GM20431 (cell line): ENCODE measurements at regions not wholly inside any gene's neighbourhood (a gene's known extent, or its start where the extent isn't known, plus 50 kb on each side); places are given as distances from the start of the nearest gene placed in this dataset.
"Not testable (repeated sequence)": the region's sequence is repeated elsewhere in the genome, so short reads cannot be mapped to it uniquely, and the experiment has no call there.

Experiments used
- in situ Hi-C: fragments of 300-500 bp; cut with MseI, MboI; formaldehyde crosslinking; loops from one replicate; pipeline ENCODE4 v1.15.0; 2020; ENCODE audit warnings: low sequenced_read_pairs; ENCODE audit not compliant: unreplicated experiment

- in situ Hi-C loops, result loop anchor here (25.0 kb wide), 1 partner anchor 1106 kb away; no protein-coding TSS in a partner anchor
These were observed 218.7 kb upstream of the MDFIC2 start for GRCh38 chr3:70531063-70531657.

- in situ Hi-C loops, result loop anchor here (25.0 kb wide), 1 partner anchor 1107 kb away; no protein-coding TSS in a partner anchor
These were observed 218.2 kb upstream of the MDFIC2 start for GRCh38 chr3:70530626-70531025.

- in situ Hi-C loops, result loop anchor here (25.0 kb wide), 1 partner anchor 1110 kb away; no protein-coding TSS in a partner anchor
These were observed 214.6 kb upstream of the MDFIC2 start for GRCh38 chr3:70527026-70527425.

- in situ Hi-C loops, result no loop called here
These were observed 207.6 kb upstream of the MDFIC2 start for GRCh38 chr3:70519913-70520659.

GRCh38 chr3:70519026-70519425 lies 206.6 kb upstream of the MDFIC2 start:
- in situ Hi-C loops, result no loop called here

GRCh38 chr3:70518356-70518755 lies 205.9 kb upstream of the MDFIC2 start:
- in situ Hi-C loops, result no loop called here

- in situ Hi-C loops, result no loop called here
These were observed 204.9 kb upstream of the MDFIC2 start for GRCh38 chr3:70517124-70517890.

- in situ Hi-C loops, result no loop called here
These were observed 203.6 kb upstream of the MDFIC2 start for GRCh38 chr3:70516076-70516475.

GRCh38 chr3:70507486-70507885 lies 195.0 kb upstream of the MDFIC2 start:
- in situ Hi-C loops, result no loop called here

GRCh38 chr3:70506775-70507174 lies 194.3 kb upstream of the MDFIC2 start:
- in situ Hi-C loops, result no loop called here

GRCh38 chr3:70501561-70501960 lies 189.1 kb upstream of the MDFIC2 start:
- in situ Hi-C loops, result no loop called here

- in situ Hi-C loops, result no loop called here
These were observed 176.4 kb upstream of the MDFIC2 start for GRCh38 chr3:70488816-70489215.

- in situ Hi-C loops, result no loop called here
These were observed 175.7 kb upstream of the MDFIC2 start for GRCh38 chr3:70488131-70488530.

GRCh38 chr3:70486414-70487017 lies 174.1 kb upstream of the MDFIC2 start:
- in situ Hi-C loops, result no loop called here

GRCh38 chr3:70476174-70476573 lies 163.7 kb upstream of the MDFIC2 start:
- in situ Hi-C loops, result no loop called here

GRCh38 chr3:70471464-70472342 lies 159.3 kb upstream of the MDFIC2 start:
- in situ Hi-C loops, result no loop called here

- in situ Hi-C loops, result no loop called here
These were observed 153.7 kb upstream of the MDFIC2 start for GRCh38 chr3:70466096-70466495.

- in situ Hi-C loops, result no loop called here
These were observed 152.4 kb upstream of the MDFIC2 start for GRCh38 chr3:70464876-70465275.

- in situ Hi-C loops, result no loop called here
These were observed 152.0 kb upstream of the MDFIC2 start for GRCh38 chr3:70464465-70464864.

GRCh38 chr3:70450220-70450619 lies 137.8 kb upstream of the MDFIC2 start:
- in situ Hi-C loops, result not testable (repeated sequence)
